H9 (cell line): ENCODE measurements at regions not wholly inside any gene's neighbourhood (a gene's known extent, or its start where the extent isn't known, plus 50 kb on each side); places are given as distances from the start of the nearest gene placed in this dataset.

Experiments
- DNase-seq: peaks from one replicate; pipeline ENCODE4 v3.0.0-alpha.2; 2017
- H2AFZ ChIP-seq: one replicate; pipeline ENCODE4 v1.6.1; 2013; ENCODE audit warnings: mild to moderate bottlenecking, low read length, control low read depth, moderate library complexity
- H2AK5ac ChIP-seq: 2 replicates; pipeline ENCODE4 v1.6.1; 2013; ENCODE audit warnings: low read length, control low read depth, mixed read lengths; ENCODE audit not compliant: insufficient read length
- H2BK120ac ChIP-seq: one replicate; pipeline ENCODE4 v1.6.1; 2013; ENCODE audit warnings: low read depth, mild to moderate bottlenecking, low read length, control low read depth, inconsistent platforms; ENCODE audit not compliant: poor library complexity, severe bottlenecking
- H2BK12ac ChIP-seq: 2 replicates; pipeline ENCODE4 v1.6.1; 2013; ENCODE audit warnings: low read length, control low read depth, mixed read lengths, low read depth; ENCODE audit not compliant: insufficient read length
- H2BK15ac ChIP-seq: 2 replicates; pipeline ENCODE4 v1.6.1; 2013; ENCODE audit warnings: low read depth, low read length, control low read depth
- H2BK20ac ChIP-seq: one replicate; pipeline ENCODE4 v1.6.1; 2013; ENCODE audit warnings: low read depth, mild to moderate bottlenecking, low read length, control low read depth, inconsistent platforms; ENCODE audit not compliant: poor library complexity, severe bottlenecking
- H2BK5ac ChIP-seq: 2 replicates; pipeline ENCODE4 v1.6.1; 2013; ENCODE audit warnings: low read length, control low read depth, mixed read lengths; ENCODE audit not compliant: insufficient read length
- H3K14ac ChIP-seq: 2 replicates; pipeline ENCODE4 v1.6.1; 2013; ENCODE audit warnings: low read length, control low read depth; ENCODE audit not compliant: insufficient read depth
- H3K18ac ChIP-seq: 2 replicates; pipeline ENCODE4 v1.6.1; 2013; ENCODE audit warnings: low read depth, mild to moderate bottlenecking, mixed read lengths, low read length, control low read depth; ENCODE audit not compliant: insufficient read length
- H3K23ac ChIP-seq: 2 replicates; pipeline ENCODE4 v1.6.1; 2013; ENCODE audit warnings: low read length, control low read depth, mixed read lengths, low read depth; ENCODE audit not compliant: insufficient read length
- H3K23me2 ChIP-seq: 2 replicates; pipeline ENCODE4 v1.6.1; 2013; ENCODE audit warnings: low read depth, mild to moderate bottlenecking, mixed read lengths, low read length, control low read depth; ENCODE audit not compliant: insufficient read length, poor library complexity, severe bottlenecking
- H3K27ac ChIP-seq: 2 replicates; pipeline ENCODE4 v1.5.1; 2013; ENCODE audit warnings: low read length, control low read depth, mixed read lengths, low read depth; ENCODE audit not compliant: insufficient read length
- H3K27me3 ChIP-seq: 2 replicates; pipeline ENCODE4 v1.6.1; 2013; ENCODE audit warnings: low read length, control low read depth, inconsistent platforms; ENCODE audit not compliant: insufficient read depth
- H3K4ac ChIP-seq: 2 replicates; pipeline ENCODE4 v1.6.1; 2013; ENCODE audit warnings: low read depth, mild to moderate bottlenecking, control low read depth, inconsistent platforms, low read length, moderate library complexity
- H3K4me1 ChIP-seq: 2 replicates; pipeline ENCODE4 v1.6.1; 2013; ENCODE audit warnings: low read length, control low read depth, inconsistent platforms; ENCODE audit not compliant: insufficient read depth
- H3K4me2 ChIP-seq: 2 replicates; pipeline ENCODE4 v1.6.1; 2013; ENCODE audit warnings: low read length, control low read depth, mixed read lengths; ENCODE audit not compliant: insufficient read length, insufficient read depth
- H3K56ac ChIP-seq: 2 replicates; pipeline ENCODE4 v1.6.1; 2013; ENCODE audit warnings: low read depth, mild to moderate bottlenecking, mixed read lengths, low read length, control low read depth; ENCODE audit not compliant: insufficient read length
- H3K79me1 ChIP-seq: 2 replicates; pipeline ENCODE4 v1.6.1; 2013; ENCODE audit warnings: low read depth, mild to moderate bottlenecking, moderate library complexity, low read length, control low read depth, inconsistent platforms; ENCODE audit not compliant: insufficient read depth, poor library complexity, severe bottlenecking
- H3K79me2 ChIP-seq: 2 replicates; pipeline ENCODE4 v1.6.1; 2013; ENCODE audit warnings: low read length, control low read depth, inconsistent platforms; ENCODE audit not compliant: insufficient read depth
- H3K9ac ChIP-seq: 2 replicates; pipeline ENCODE4 v1.6.1; 2013; ENCODE audit warnings: low read length, control low read depth, mixed read lengths; ENCODE audit not compliant: insufficient read length; ENCODE audit errors: extremely low read depth
- H3K9me3 ChIP-seq: one replicate; pipeline ENCODE4 v1.6.1; 2013; ENCODE audit warnings: low read depth, low read length, inconsistent platforms; ENCODE audit not compliant: control insufficient read depth
- H3T11ph ChIP-seq: one replicate; pipeline ENCODE4 v1.6.1; 2013; ENCODE audit warnings: mild to moderate bottlenecking, low read length, control low read depth, inconsistent platforms
- H4K20me1 ChIP-seq: one replicate; pipeline ENCODE4 v1.6.1; 2013; ENCODE audit not compliant: control insufficient read depth, insufficient read length, insufficient read depth
- H4K5ac ChIP-seq: 2 replicates; pipeline ENCODE4 v1.6.1; 2013; ENCODE audit warnings: low read depth, mild to moderate bottlenecking, mixed read lengths, low read length, control low read depth; ENCODE audit not compliant: insufficient read length
- H4K8ac ChIP-seq: replicated peaks from 2 replicates; pipeline ENCODE4 v1.6.1; 2013; ENCODE audit warnings: low read length, control low read depth, mixed read lengths, low read depth; ENCODE audit not compliant: insufficient read length
- H4K91ac ChIP-seq: 2 replicates; pipeline ENCODE4 v1.6.1; 2013; ENCODE audit warnings: low read depth, mild to moderate bottlenecking, moderate library complexity, mixed read lengths, low read length, control low read depth; ENCODE audit not compliant: insufficient read length
- H3K27ac Mint-ChIP-seq, 3 experiments: 2 replicates in 2 of 3; 3 replicates in 1 of 3; pipeline ENCODE4 v1.8.0; 2020 to 2021; ENCODE audit warnings: mixed read lengths in 3 of 3, mild to moderate bottlenecking in 1 of 3, moderate library complexity in 1 of 3
- H3K27me3 Mint-ChIP-seq: 2 replicates; pipeline ENCODE4 v1.8.0; 2021; ENCODE audit warnings: low read depth, mild to moderate bottlenecking, moderate library complexity, mixed read lengths
- H3K36me3 Mint-ChIP-seq, 3 experiments: 2 replicates in 2 of 3; 3 replicates in 1 of 3; pipeline ENCODE4 v1.8.0; 2020 to 2021; ENCODE audit warnings: low read depth in 3 of 3, mixed read lengths in 3 of 3; ENCODE audit not compliant: insufficient read depth in 1 of 3
- H3K4me1 Mint-ChIP-seq, 2 experiments: 2 replicates each; pipeline ENCODE4 v1.8.0; 2020; ENCODE audit warnings: mixed read lengths in 2 of 2
- H3K4me3 Mint-ChIP-seq, 2 experiments: 2 replicates in 1 of 2; 3 replicates in 1 of 2; pipeline ENCODE4 v1.8.0; 2020 to 2021; ENCODE audit warnings: mild to moderate bottlenecking in 2 of 2, mixed read lengths in 2 of 2, moderate library complexity in 1 of 2
- H3K9me3 Mint-ChIP-seq, 2 experiments: 2 replicates in 1 of 2; 3 replicates in 1 of 2; pipeline ENCODE4 v1.8.0; 2020; ENCODE audit warnings: mild to moderate bottlenecking in 2 of 2, mixed read lengths in 2 of 2, moderate library complexity in 1 of 2
- WGBS: extraction: QIAGEN DNeasy Blood & Tissue Kit; methylation state at CpG from one replicate; pipeline ENCODE4 v1.1.7; 2013; ENCODE audit warnings: missing lambda C conversion rate, low lambda C conversion rate, mixed read lengths; ENCODE audit not compliant: insufficient read length; ENCODE audit errors: extremely low coverage; 5-methylcytosine and 5-hydroxymethylcytosine counted together
- TF ChIP-seq, protein P1 (sequence below): fragments of 200-600 bp; sonication (generic); conservative IDR thresholded peaks from 3 replicates; pipeline ENCODE4 v1.8.0; 2021; ENCODE audit warnings: antibody characterized with exemption, mild to moderate bottlenecking

DNA sequence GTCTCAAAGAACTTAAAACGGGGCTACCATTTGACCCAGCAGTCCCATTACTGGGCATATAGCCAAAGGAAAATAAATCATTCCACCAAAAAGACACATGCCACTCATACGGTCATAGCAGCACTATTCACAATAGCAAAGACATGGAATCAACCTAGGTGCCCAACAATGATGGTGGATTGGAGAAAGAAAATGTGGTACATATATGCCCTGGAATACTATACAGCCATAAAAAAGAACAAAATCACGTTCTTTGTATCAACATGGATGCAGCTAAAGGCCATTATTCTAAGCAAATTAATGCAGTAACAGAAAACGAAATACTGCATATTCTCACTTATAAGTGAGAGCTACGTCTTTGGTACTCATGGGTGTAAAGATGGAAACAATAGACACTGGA lies 138.1 kb upstream of the NEIL3 start:
- no peaks in the 10 kb centered on the region for H3K4me1 ChIP-seq
- H3K27ac ChIP-seq, result no peak overlapping the region
- no peak overlapping the region for H4K91ac ChIP-seq
- Mint-ChIP-seq H3K9me3 (peaks cover 4 to 12% of the 10 kb centered on the region in 2 experiments; a peak in 4 of 5 replicates), H3K27ac (no peak overlapping the region), H3K4me1 (no peaks in the 10 kb centered on the region), H3K27me3 (no peaks in the 10 kb centered on the region), H3K4me3 (no peak overlapping the region), H3K36me3 (peaks cover 0 to 7% (median 2%) of the 10 kb centered on the region in 3 experiments; a peak in 4 of 7 replicates)
- no peak overlapping the region for H2BK20ac ChIP-seq
- no peak overlapping the region for H2AFZ ChIP-seq
- TF ChIP-seq, protein P1, sequence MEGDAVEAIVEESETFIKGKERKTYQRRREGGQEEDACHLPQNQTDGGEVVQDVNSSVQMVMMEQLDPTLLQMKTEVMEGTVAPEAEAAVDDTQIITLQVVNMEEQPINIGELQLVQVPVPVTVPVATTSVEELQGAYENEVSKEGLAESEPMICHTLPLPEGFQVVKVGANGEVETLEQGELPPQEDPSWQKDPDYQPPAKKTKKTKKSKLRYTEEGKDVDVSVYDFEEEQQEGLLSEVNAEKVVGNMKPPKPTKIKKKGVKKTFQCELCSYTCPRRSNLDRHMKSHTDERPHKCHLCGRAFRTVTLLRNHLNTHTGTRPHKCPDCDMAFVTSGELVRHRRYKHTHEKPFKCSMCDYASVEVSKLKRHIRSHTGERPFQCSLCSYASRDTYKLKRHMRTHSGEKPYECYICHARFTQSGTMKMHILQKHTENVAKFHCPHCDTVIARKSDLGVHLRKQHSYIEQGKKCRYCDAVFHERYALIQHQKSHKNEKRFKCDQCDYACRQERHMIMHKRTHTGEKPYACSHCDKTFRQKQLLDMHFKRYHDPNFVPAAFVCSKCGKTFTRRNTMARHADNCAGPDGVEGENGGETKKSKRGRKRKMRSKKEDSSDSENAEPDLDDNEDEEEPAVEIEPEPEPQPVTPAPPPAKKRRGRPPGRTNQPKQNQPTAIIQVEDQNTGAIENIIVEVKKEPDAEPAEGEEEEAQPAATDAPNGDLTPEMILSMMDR, result no peak
- H3K9ac ChIP-seq, result no peak overlapping the region
- no peak overlapping the region for H2BK5ac ChIP-seq
- H4K5ac ChIP-seq, result no peak overlapping the region
- no peaks in the 10 kb centered on the region for H3K9me3 ChIP-seq
- no peak overlapping the region for H3K14ac ChIP-seq
- H3K23ac ChIP-seq, result no peak overlapping the region
- no peaks in the 10 kb centered on the region for H4K20me1 ChIP-seq
- no CpG with 5 or more reads among the region's 5 CpGs for WGBS
- H3K18ac ChIP-seq, result no peak overlapping the region
- no peaks in the 10 kb centered on the region for H3K23me2 ChIP-seq
- H4K8ac ChIP-seq, result no peak overlapping the region
- no peak overlapping the region for H3T11ph ChIP-seq
- H2BK15ac ChIP-seq, result no peak overlapping the region
- no peak overlapping the region for H3K56ac ChIP-seq
- no peak overlapping the region for H2BK120ac ChIP-seq
- no peak overlapping the region for H3K4me2 ChIP-seq
- no peaks in the 10 kb centered on the region for H3K27me3 ChIP-seq
- H3K79me2 ChIP-seq, result no peaks in the 10 kb centered on the region
- H3K79me1 ChIP-seq, result no peaks in the 10 kb centered on the region
- H3K4ac ChIP-seq, result no peak overlapping the region
- DNase-seq, result no peak
- no peak overlapping the region for H2AK5ac ChIP-seq
- no peak overlapping the region for H2BK12ac ChIP-seq
